Keratinocyte (primary cell): ENCODE measurements at regions not wholly inside any gene's neighbourhood (a gene's known extent, or its start where the extent isn't known, plus 50 kb on each side); places are given as distances from the start of the nearest gene placed in this dataset.

ENCODE experiments used
- DNase-seq: peaks from one replicate; pipeline ENCODE4 v3.0.0-alpha.2; 2011; ENCODE audit warnings: low read depth, missing footprints, low spot score
- FAIRE-seq: peaks from 2 replicates; lab custom pipeline; 2011; peaks lifted over from hg19 to GRCh38; lab: Jason Lieb, UNC
- H2AFZ ChIP-seq: 2 replicates; pipeline ENCODE4 v1.6.0; 2012; ENCODE audit warnings: low read length, control low read depth, inconsistent platforms; ENCODE audit not compliant: control insufficient read depth
- H3K27ac ChIP-seq: 2 replicates; pipeline ENCODE4 v1.5.1; 2011; ENCODE audit warnings: low read length; ENCODE audit not compliant: control insufficient read depth, insufficient read depth
- H3K27me3 ChIP-seq: 3 replicates; pipeline ENCODE4 v1.6.0; 2011; ENCODE audit warnings: low read length; ENCODE audit not compliant: control insufficient read depth, insufficient read depth; ENCODE audit errors: extremely low read depth
- H3K36me3 ChIP-seq, 2 experiments: 2 replicates in 1 of 2; 3 replicates in 1 of 2; pipeline ENCODE4 v1.5.1; 2011; ENCODE audit warnings: low read length in 2 of 2, mild to moderate bottlenecking in 1 of 2; ENCODE audit not compliant: control insufficient read depth in 2 of 2, insufficient read depth in 2 of 2; ENCODE audit errors: extremely low read depth in 1 of 2
- H3K4me1 ChIP-seq: 3 replicates; pipeline ENCODE4 v1.5.1; 2011; ENCODE audit warnings: low read length; ENCODE audit not compliant: control insufficient read depth, insufficient read depth; ENCODE audit errors: extremely low read depth
- H3K4me2 ChIP-seq: 3 replicates; pipeline ENCODE4 v1.6.0; 2011; ENCODE audit warnings: low read depth, low read length; ENCODE audit not compliant: control insufficient read depth, insufficient read depth; ENCODE audit errors: extremely low read depth
- H3K4me3 ChIP-seq, 3 experiments: fragments of 200-600 bp in 1 of 3; sonication (generic) in 1 of 3; 2 replicates in 2 of 3; 3 replicates in 1 of 3; pipeline ENCODE4 v1.5.1; 2011 to 2016; ENCODE audit warnings: low read length in 3 of 3, mild to moderate bottlenecking in 3 of 3, control low read depth in 2 of 3, inconsistent platforms in 1 of 3, low read depth in 1 of 3, mixed read lengths in 1 of 3, mixed run types in 1 of 3, moderate library complexity in 1 of 3; ENCODE audit not compliant: control insufficient read depth in 2 of 3, insufficient read depth in 2 of 3; ENCODE audit errors: extremely low read depth in 1 of 3
- H3K79me2 ChIP-seq: 2 replicates; pipeline ENCODE4 v1.6.0; 2012; ENCODE audit warnings: low read length; ENCODE audit not compliant: control insufficient read depth, insufficient read depth
- H3K9ac ChIP-seq: 3 replicates; pipeline ENCODE4 v1.6.0; 2011; ENCODE audit warnings: low read length; ENCODE audit not compliant: control insufficient read depth, insufficient read depth; ENCODE audit errors: extremely low read depth
- H3K9me1 ChIP-seq: 3 replicates; pipeline ENCODE4 v1.6.0; 2011; ENCODE audit warnings: low read length; ENCODE audit not compliant: control insufficient read depth, insufficient read depth; ENCODE audit errors: extremely low read depth
- H3K9me3 ChIP-seq: 2 replicates; pipeline ENCODE4 v1.5.1; 2012; ENCODE audit warnings: low read depth, low read length; ENCODE audit not compliant: control insufficient read depth
- H4K20me1 ChIP-seq: 3 replicates; pipeline ENCODE4 v1.6.0; 2011; ENCODE audit warnings: low read length; ENCODE audit not compliant: control insufficient read depth, insufficient read depth; ENCODE audit errors: extremely low read depth
- EZH2 ChIP-seq: IDR thresholded peaks from one replicate; pipeline ENCODE4 v1.6.1; 2012; ENCODE audit warnings: inconsistent platforms, mild to moderate bottlenecking, low read length, moderate library complexity
- dilution Hi-C: fragments of 300-500 bp; cut with MboI; formaldehyde crosslinking; loops from one replicate; pipeline ENCODE4 v1.7.0; 2020; ENCODE audit warnings: low sequenced_read_pairs; ENCODE audit not compliant: extremely low pct_ligation_motif_present
- TF ChIP-seq, protein P1 (sequence below), 3 experiments: IDR thresholded peaks in 1 of 3; conservative IDR thresholded peaks in 1 of 3; optimal IDR thresholded peaks in 1 of 3; 2 replicates in 2 of 3; 3 replicates in 1 of 3; pipeline versions ENCODE3 to v1.5.1; 2011; ENCODE audit warnings: low read length in 3 of 3, mild to moderate bottlenecking in 3 of 3, moderate library complexity in 2 of 3, control low read depth in 1 of 3, inconsistent platforms in 1 of 3; ENCODE audit not compliant: insufficient read depth in 2 of 3; ENCODE audit errors: extremely low read depth in 1 of 3

DNA sequence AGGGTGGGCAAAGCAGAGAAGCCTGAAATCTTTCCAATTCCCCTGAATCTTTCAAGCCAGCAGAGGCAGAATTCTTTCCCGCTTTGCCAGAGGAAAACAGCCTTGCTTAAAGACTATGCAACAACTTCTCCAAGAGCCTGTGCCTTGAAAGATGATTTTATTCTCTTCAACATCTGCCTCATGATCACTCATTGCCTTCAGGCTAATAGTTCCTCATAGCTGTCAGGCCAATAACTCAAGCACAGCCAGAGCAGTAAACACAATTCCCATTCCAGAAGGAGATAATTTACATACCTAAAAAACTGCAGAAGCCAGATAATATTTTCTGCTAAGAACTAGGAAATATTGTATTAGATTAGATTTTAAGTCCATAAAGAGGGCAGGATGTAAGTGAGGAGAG lies 92.3 kb upstream of the PUM3 start:
- no peak for DNase-seq

DNA sequence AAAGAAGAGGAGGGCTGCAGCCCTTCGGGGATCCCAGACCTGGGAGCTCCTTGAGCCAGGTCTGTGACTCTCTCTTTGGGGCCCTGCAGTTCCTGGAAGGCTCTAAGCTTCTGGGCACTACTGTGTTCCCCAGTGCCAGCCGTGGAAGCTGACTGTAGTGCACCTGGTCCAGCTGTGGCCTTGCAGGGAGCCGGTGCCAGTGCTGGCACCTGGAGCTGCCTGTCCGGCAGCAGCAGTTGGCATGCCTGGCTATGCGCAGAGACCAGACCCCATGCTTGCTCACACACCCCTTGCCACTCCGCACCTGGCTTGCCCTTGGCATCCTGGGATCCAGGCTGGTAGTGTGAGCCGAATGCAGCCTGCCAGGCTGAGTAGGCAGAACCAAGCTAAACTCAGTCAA lies 91.0 kb upstream of the PUM3 start:
- no peak for DNase-seq
- H3K4me3 ChIP-seq: no peak overlapping the region
- no peaks in the 10 kb centered on the region for H3K36me3 ChIP-seq
- no peaks in the 10 kb centered on the region for H3K27me3 ChIP-seq
- no peak overlapping the region for H3K9ac ChIP-seq
- H3K9me1 ChIP-seq: no peaks in the 10 kb centered on the region
- H3K27ac ChIP-seq: no peak overlapping the region
- no peaks in the 10 kb centered on the region for H3K79me2 ChIP-seq
- H3K4me2 ChIP-seq: no peak overlapping the region
- dilution Hi-C loops: no loop called here
- no peak for FAIRE-seq
- no peak for TF ChIP-seq EZH2
- TF ChIP-seq, protein P1, sequence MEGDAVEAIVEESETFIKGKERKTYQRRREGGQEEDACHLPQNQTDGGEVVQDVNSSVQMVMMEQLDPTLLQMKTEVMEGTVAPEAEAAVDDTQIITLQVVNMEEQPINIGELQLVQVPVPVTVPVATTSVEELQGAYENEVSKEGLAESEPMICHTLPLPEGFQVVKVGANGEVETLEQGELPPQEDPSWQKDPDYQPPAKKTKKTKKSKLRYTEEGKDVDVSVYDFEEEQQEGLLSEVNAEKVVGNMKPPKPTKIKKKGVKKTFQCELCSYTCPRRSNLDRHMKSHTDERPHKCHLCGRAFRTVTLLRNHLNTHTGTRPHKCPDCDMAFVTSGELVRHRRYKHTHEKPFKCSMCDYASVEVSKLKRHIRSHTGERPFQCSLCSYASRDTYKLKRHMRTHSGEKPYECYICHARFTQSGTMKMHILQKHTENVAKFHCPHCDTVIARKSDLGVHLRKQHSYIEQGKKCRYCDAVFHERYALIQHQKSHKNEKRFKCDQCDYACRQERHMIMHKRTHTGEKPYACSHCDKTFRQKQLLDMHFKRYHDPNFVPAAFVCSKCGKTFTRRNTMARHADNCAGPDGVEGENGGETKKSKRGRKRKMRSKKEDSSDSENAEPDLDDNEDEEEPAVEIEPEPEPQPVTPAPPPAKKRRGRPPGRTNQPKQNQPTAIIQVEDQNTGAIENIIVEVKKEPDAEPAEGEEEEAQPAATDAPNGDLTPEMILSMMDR (optimal IDR thresholded peaks at IDR 0.05 in 1 of 3, IDR thresholded peaks at IDR 0.05 in 1 of 3, conservative IDR thresholded peaks at IDR 0.05 in 1 of 3; ENCODE audit: extremely low read depth in 1 of 3, insufficient read depth in 2 of 3, low read length in 3 of 3): no peak
- no peaks in the 10 kb centered on the region for H4K20me1 ChIP-seq
- no peaks in the 10 kb centered on the region for H3K4me1 ChIP-seq
- H2AFZ ChIP-seq: no peak overlapping the region
- no peaks in the 10 kb centered on the region for H3K9me3 ChIP-seq

More for the DNA sequence above, 92.3 kb upstream of the PUM3 start:
- dilution Hi-C loops: no loop called here
- no peaks in the 10 kb centered on the region for H3K9me1 ChIP-seq
- no peaks in the 10 kb centered on the region for H3K4me1 ChIP-seq
- H3K4me3 ChIP-seq: no peak overlapping the region
- no peak overlapping the region for H3K9ac ChIP-seq
- H4K20me1 ChIP-seq: no peaks in the 10 kb centered on the region
- H3K36me3 ChIP-seq: no peaks in the 10 kb centered on the region
- no peak overlapping the region for H3K4me2 ChIP-seq
- H3K9me3 ChIP-seq: no peaks in the 10 kb centered on the region
- no peak for FAIRE-seq
- H3K27me3 ChIP-seq: no peaks in the 10 kb centered on the region
- no peaks in the 10 kb centered on the region for H3K79me2 ChIP-seq
- no peak for TF ChIP-seq EZH2
- TF ChIP-seq, protein P1 (optimal IDR thresholded peaks at IDR 0.05 in 1 of 3, IDR thresholded peaks at IDR 0.05 in 1 of 3, conservative IDR thresholded peaks at IDR 0.05 in 1 of 3; ENCODE audit: extremely low read depth in 1 of 3, insufficient read depth in 2 of 3, low read length in 3 of 3): no peak
- no peak overlapping the region for H2AFZ ChIP-seq
- no peak overlapping the region for H3K27ac ChIP-seq
